Activated CD8-positive, alpha-beta memory T cell treated with anti-CD3 and anti-CD28 coated beads, Interleukin-2, amount 10 ng/mL, durations not matched to agents 7 days and 5 days (primary cell): ENCODE measurements at regions not wholly inside any gene's neighbourhood (a gene's known extent, or its start where the extent isn't known, plus 50 kb on each side); places are given as distances from the start of the nearest gene placed in this dataset.

Experiments
- ATAC-seq: fragments of 150-1000 bp; cut with Tn5 transposase; one replicate; pipeline ENCODE4 v1.10.0; 2021; ENCODE audit warnings: moderate library complexity
- CTCF ChIA-PET: fragments of 350-600 bp; sonication (Branson Sonifier 250); formaldehyde crosslinking; loops from one replicate; lab custom pipeline; 2021; ENCODE audit warnings: antibody characterized with exemption; lab: Charles Lee
- DNase-seq: peaks from one replicate; pipeline ENCODE4 v3.0.0-alpha.2; 2020
- H3K27ac Mint-ChIP-seq: one replicate; pipeline ENCODE4 v1.8.0; 2021; ENCODE audit warnings: mild to moderate bottlenecking, mixed read lengths
- H3K27me3 Mint-ChIP-seq: one replicate; pipeline ENCODE4 v1.8.0; 2021; ENCODE audit warnings: mixed read lengths
- H3K36me3 Mint-ChIP-seq: one replicate; pipeline ENCODE4 v1.8.0; 2021; ENCODE audit warnings: mild to moderate bottlenecking, mixed read lengths
- H3K4me1 Mint-ChIP-seq: one replicate; pipeline ENCODE4 v1.8.0; 2021; ENCODE audit warnings: mixed read lengths
- H3K4me3 Mint-ChIP-seq: one replicate; pipeline ENCODE4 v1.8.0; 2021; ENCODE audit warnings: mild to moderate bottlenecking, moderate library complexity, mixed read lengths
- H3K9me3 Mint-ChIP-seq: one replicate; pipeline ENCODE4 v1.8.0; 2022; ENCODE audit warnings: low read depth, mixed read lengths

GRCh38 chr2:56707650-56708049 is 523.9 kb downstream of the CCDC85A start:
- H3K4me3 Mint-ChIP-seq, result no peak overlapping the region
- H3K27me3 Mint-ChIP-seq, result no peaks in the 10 kb centered on the region
- no peak for ATAC-seq
- peaks cover 9% of the 10 kb centered on the region for H3K9me3 Mint-ChIP-seq
- no peaks in the 10 kb centered on the region for H3K36me3 Mint-ChIP-seq
- CTCF ChIA-PET, result no interaction called here
- no peak for DNase-seq
- no peak overlapping the region for H3K27ac Mint-ChIP-seq
- H3K4me1 Mint-ChIP-seq, result no peaks in the 10 kb centered on the region

DNA sequence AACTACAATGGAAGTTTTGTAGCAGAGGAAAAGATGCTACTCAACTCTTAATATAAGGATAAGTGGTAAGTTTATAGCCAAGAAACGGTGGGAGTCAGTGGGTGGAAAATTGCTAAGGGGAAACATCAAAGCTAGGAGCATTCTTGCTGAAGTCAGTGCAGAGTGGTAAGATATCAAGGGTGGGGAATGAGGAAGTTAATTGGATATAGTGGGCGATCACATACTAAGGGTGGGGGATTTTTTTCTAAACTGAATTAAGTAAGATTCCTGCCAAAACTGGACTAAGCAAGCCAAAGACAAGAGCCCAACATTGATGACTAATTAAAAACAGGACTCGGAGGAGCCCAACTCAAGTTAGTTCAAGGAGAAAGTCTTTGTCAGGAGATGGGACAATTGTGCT is 525.4 kb downstream of the CCDC85A start:
- CTCF ChIA-PET, result no interaction called here
- no peaks in the 10 kb centered on the region for H3K36me3 Mint-ChIP-seq
- no peaks in the 10 kb centered on the region for H3K4me1 Mint-ChIP-seq
- ATAC-seq (no peak), DNase-seq (no peak)
- H3K9me3 Mint-ChIP-seq, result peaks cover 7% of the 10 kb centered on the region
- no peak overlapping the region for H3K27ac Mint-ChIP-seq
- no peaks in the 10 kb centered on the region for H3K27me3 Mint-ChIP-seq
- no peak overlapping the region for H3K4me3 Mint-ChIP-seq

DNA sequence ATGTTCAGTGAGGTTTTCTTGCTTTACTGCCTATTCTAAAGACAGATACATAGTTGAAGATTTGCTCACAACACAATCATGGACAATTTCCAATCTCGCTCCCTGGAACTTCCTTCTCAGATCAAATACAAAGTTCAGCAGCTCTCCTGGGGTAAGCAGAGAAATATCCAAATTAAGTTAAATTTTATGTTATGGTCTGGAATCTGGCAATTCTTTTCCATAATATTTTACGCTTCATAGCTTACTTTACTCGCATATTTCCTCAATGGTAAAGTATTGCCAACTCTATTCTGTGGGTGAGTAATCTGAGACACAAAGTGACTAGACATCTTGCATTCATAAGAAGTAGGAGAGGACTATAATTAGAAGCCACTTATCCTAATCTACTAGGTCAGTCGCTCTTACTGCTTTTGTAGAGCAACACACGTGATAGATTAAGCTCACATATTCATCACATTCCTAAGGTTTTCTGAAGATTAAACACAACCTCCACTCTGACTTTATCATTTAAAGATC is 529.4 kb downstream of the CCDC85A start:
- CTCF ChIA-PET, result no interaction called here
- DNase-seq (no peak), ATAC-seq (no peak)
- no peaks in the 10 kb centered on the region for H3K4me1 Mint-ChIP-seq
- H3K27ac Mint-ChIP-seq, result no peak overlapping the region
- no peak overlapping the region for H3K4me3 Mint-ChIP-seq
- no peaks in the 10 kb centered on the region for H3K36me3 Mint-ChIP-seq
- peaks cover 7% of the 10 kb centered on the region for H3K9me3 Mint-ChIP-seq
- H3K27me3 Mint-ChIP-seq, result no peaks in the 10 kb centered on the region

- Mint-ChIP-seq H3K27ac (no peak overlapping the region), H3K4me3 (no peak overlapping the region), H3K27me3 (no peaks in the 10 kb centered on the region), H3K4me1 (no peaks in the 10 kb centered on the region), H3K9me3 (peaks cover 7% of the 10 kb centered on the region), H3K36me3 (no peaks in the 10 kb centered on the region)
- CTCF ChIA-PET, result no interaction called here
- ATAC-seq (no peak), DNase-seq (no peak)
Measured at GRCh38 chr2:56713978-56714377, 530.2 kb downstream of the CCDC85A start.

GRCh38 chr2:56714400-56714799 is 530.6 kb downstream of the CCDC85A start:
- H3K27me3 Mint-ChIP-seq, result no peaks in the 10 kb centered on the region
- no peak overlapping the region for H3K27ac Mint-ChIP-seq
- no peak overlapping the region for H3K4me3 Mint-ChIP-seq
- no peaks in the 10 kb centered on the region for H3K36me3 Mint-ChIP-seq
- DNase-seq (no peak), ATAC-seq (no peak)
- CTCF ChIA-PET, result no interaction called here
- peaks cover 4% of the 10 kb centered on the region for H3K9me3 Mint-ChIP-seq
- no peaks in the 10 kb centered on the region for H3K4me1 Mint-ChIP-seq

- no peak overlapping the region for H3K27ac Mint-ChIP-seq
- no peak for ATAC-seq
- CTCF ChIA-PET, result no interaction called here
Measured at GRCh38 chr2:56715683-56716082, 531.9 kb downstream of the CCDC85A start.

GRCh38 chr2:56718413-56718812 is 534.6 kb downstream of the CCDC85A start:
- Mint-ChIP-seq H3K4me3 (no peak overlapping the region), H3K27ac (no peak overlapping the region), H3K4me1 (no peaks in the 10 kb centered on the region), H3K36me3 (no peaks in the 10 kb centered on the region), H3K9me3 (peaks cover 8% of the 10 kb centered on the region), H3K27me3 (no peaks in the 10 kb centered on the region)
- ATAC-seq, result no peak
- CTCF ChIA-PET, result no interaction called here
- no peak for DNase-seq

More at GRCh38 chr2:56715683-56716082, 531.9 kb downstream of the CCDC85A start:
- Mint-ChIP-seq H3K4me3 (no peak overlapping the region), H3K9me3 (peaks cover 4% of the 10 kb centered on the region), H3K4me1 (no peaks in the 10 kb centered on the region), H3K36me3 (no peaks in the 10 kb centered on the region), H3K27me3 (no peaks in the 10 kb centered on the region)
- no peak for DNase-seq

- H3K27me3 Mint-ChIP-seq, result no peaks in the 10 kb centered on the region
- no peak for DNase-seq
- no peak overlapping the region for H3K4me3 Mint-ChIP-seq
- CTCF ChIA-PET, result no interaction called here
- no peaks in the 10 kb centered on the region for H3K9me3 Mint-ChIP-seq
- H3K4me1 Mint-ChIP-seq, result no peaks in the 10 kb centered on the region
- no peak for ATAC-seq
- H3K27ac Mint-ChIP-seq, result no peak overlapping the region
- H3K36me3 Mint-ChIP-seq, result no peaks in the 10 kb centered on the region
Measured at GRCh38 chr2:56729212-56729611, 545.4 kb downstream of the CCDC85A start.

DNA sequence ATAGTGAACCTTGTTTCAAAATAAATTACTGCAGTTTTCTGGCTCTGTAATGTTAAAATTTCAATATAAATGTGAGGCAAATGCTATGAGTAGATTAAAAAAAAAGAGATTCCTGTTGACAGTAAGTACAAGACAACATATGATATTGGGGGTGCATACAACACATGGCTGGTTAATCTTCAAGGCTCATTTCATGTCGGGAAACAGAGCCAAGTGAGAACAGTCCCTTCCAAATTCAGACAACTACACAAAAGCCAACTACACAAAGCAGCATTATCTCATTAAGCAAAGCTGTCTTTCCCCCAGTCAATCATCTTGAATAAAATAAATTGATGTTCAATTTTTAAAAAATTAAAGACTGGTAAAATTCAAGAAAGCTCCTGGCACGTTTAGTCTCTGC is 549.2 kb downstream of the CCDC85A start:
- Mint-ChIP-seq H3K9me3 (peaks cover 7% of the 10 kb centered on the region), H3K27ac (no peak overlapping the region), H3K27me3 (no peaks in the 10 kb centered on the region), H3K36me3 (no peaks in the 10 kb centered on the region), H3K4me1 (no peaks in the 10 kb centered on the region), H3K4me3 (no peak overlapping the region)
- CTCF ChIA-PET, result no interaction called here
- ATAC-seq (no peak), DNase-seq (no peak)

DNA sequence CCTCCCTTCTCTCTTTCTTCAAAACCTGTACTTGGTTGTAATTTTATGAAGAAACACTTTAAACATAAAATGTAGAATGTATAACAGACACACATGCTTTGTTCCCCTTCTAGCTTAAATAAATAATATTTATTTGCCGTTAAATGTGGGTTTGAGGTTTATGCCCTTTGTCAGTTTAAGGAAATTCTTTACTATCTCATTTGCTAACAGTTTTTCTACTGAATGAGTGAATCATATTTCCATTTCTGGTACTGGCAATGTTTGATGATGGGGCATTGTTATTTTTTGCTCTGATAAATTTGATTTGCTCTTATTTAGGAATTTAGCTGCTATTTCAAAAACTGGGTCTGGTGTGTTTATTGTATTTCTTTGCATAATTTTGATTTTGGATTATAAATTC is 555.6 kb downstream of the CCDC85A start:
- Mint-ChIP-seq H3K9me3 (peaks cover 10% of the 10 kb centered on the region), H3K4me1 (no peaks in the 10 kb centered on the region), H3K36me3 (no peaks in the 10 kb centered on the region), H3K27ac (no peak overlapping the region), H3K27me3 (no peaks in the 10 kb centered on the region), H3K4me3 (no peak overlapping the region)
- ATAC-seq (no peak), DNase-seq (no peak)
- CTCF ChIA-PET, result no interaction called here

GRCh38 chr2:56741601-56742102 is 557.9 kb downstream of the CCDC85A start:
- no peak overlapping the region for H3K27ac Mint-ChIP-seq

DNA sequence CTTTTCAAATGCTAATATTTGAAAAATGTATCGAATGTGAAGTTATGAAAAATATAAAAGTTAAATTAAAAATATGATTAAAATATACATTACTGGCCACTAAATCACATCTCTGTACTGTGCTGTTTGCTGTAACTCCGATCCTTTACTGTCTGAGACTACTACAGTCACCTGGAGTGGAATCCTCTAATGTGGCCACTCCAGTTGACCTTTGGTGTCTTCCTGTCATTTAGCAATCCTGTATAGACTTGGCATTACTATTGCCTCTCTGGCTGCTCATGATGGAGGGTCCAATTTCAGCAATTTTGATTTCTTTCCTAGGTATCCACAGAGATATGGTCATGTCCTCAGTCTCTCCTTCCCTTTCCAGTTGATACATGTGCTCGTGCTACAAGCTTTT is 560.0 kb downstream of the CCDC85A start:
- Mint-ChIP-seq H3K4me3 (no peak overlapping the region), H3K36me3 (no peaks in the 10 kb centered on the region), H3K27ac (no peak overlapping the region), H3K4me1 (no peaks in the 10 kb centered on the region), H3K27me3 (no peaks in the 10 kb centered on the region), H3K9me3 (peaks cover 3% of the 10 kb centered on the region)
- CTCF ChIA-PET, result no interaction called here
- no peak for DNase-seq
- ATAC-seq, result no peak

More at GRCh38 chr2:56741601-56742102, 557.9 kb downstream of the CCDC85A start:
- no peaks in the 10 kb centered on the region for H3K36me3 Mint-ChIP-seq
- DNase-seq (no peak), ATAC-seq (no peak)
- H3K9me3 Mint-ChIP-seq, result peaks cover 8% of the 10 kb centered on the region
- no peak overlapping the region for H3K4me3 Mint-ChIP-seq
- H3K4me1 Mint-ChIP-seq, result no peaks in the 10 kb centered on the region
- H3K27me3 Mint-ChIP-seq, result no peaks in the 10 kb centered on the region
- CTCF ChIA-PET, result no interaction called here

- Mint-ChIP-seq H3K4me3 (no peak overlapping the region), H3K27ac (no peak overlapping the region), H3K4me1 (no peaks in the 10 kb centered on the region), H3K9me3 (peaks cover 3% of the 10 kb centered on the region), H3K27me3 (no peaks in the 10 kb centered on the region), H3K36me3 (no peaks in the 10 kb centered on the region)
- ATAC-seq, result no peak
- CTCF ChIA-PET, result interaction anchor here (1.9 kb wide), 1 partner anchor 566 kb away, joined by 5 read pairs; the partner anchor contains the start of gene CCDC85A
- DNase-seq, result no peak
Measured at GRCh38 chr2:56749152-56749752, 565.5 kb downstream of the CCDC85A start.

DNA sequence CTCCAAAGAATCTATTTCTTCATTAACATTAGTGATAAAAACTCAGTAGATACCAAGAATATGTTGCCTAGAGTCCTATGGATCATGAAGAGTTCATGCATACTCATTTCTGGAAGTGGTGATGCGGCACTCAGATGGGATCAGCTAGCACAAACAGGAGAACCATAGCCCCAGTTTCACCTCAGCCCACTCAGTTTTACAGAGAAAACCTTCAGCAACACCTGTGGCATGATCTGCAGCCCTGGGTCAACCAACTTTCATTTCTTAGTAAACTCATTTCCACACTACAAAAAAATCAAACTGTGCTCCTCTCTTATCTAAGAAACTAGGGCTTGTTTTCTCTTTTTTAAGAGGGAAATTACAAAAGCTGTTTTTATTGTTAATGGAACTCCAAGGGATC is 569.4 kb downstream of the CCDC85A start:
- H3K4me1 Mint-ChIP-seq, result no peaks in the 10 kb centered on the region
- no peak for DNase-seq
- no peak overlapping the region for H3K4me3 Mint-ChIP-seq
- ATAC-seq, result no peak
- no peaks in the 10 kb centered on the region for H3K27me3 Mint-ChIP-seq
- H3K9me3 Mint-ChIP-seq, result peaks cover 12% of the 10 kb centered on the region
- H3K36me3 Mint-ChIP-seq, result no peaks in the 10 kb centered on the region
- H3K27ac Mint-ChIP-seq, result no peak overlapping the region
- CTCF ChIA-PET, result no interaction called here
